K562 (cell line): ENCODE measurements at regions not wholly inside any gene's neighbourhood (a gene's known extent, or its start where the extent isn't known, plus 50 kb on each side); places are given as distances from the start of the nearest gene placed in this dataset.

Experiments
- ATAC-seq: fragments of 200-7000 bp; cut with Tn5 transposase; 3 replicates; pipeline ENCODE4 v1.9.1; 2020; ENCODE audit warnings: moderate library complexity
- BruUV-seq: library from RNA; stranded (reverse); fragments of 400-500 nt; replicated peaks from 2 replicates; lab custom pipeline; 2021; lab: Mats Ljungman, UMichigan
- CTCF ChIA-PET: fragments of 300-600 bp; formaldehyde crosslinking; extraction: SDS; loops from one replicate; lab custom pipeline; 2021; ENCODE audit warnings: low intra/inter-chr PET ratio; lab: Yijun Ruan, JAX
- POLR2A ChIA-PET: fragments of 300-600, 350-650 bp; sonication (Branson Sonifier 250); formaldehyde crosslinking; extraction: SDS; loops from one replicate; lab custom pipeline; 2021; ENCODE audit warnings: antibody characterized with exemption, inconsistent platforms; lab: Yijun Ruan, JAX
- DNase-seq, 4 experiments: peaks; one replicate each; pipeline versions ENCODE4 v3.0.0 to v3.0.0-alpha.2; 2011 to 2018; ENCODE audit warnings: low spot score in 3 of 4, mixed read lengths in 3 of 4; ENCODE audit errors: extremely low read depth in 1 of 4
- FAIRE-seq: peaks from 2 replicates; lab custom pipeline; 2011; peaks lifted over from hg19 to GRCh38; lab: Jason Lieb, UNC
- H2AFZ ChIP-seq: 2 replicates; pipeline ENCODE4 v1.6.0; 2011; ENCODE audit warnings: low read depth, low read length, control low read depth, inconsistent platforms
- H3K27ac ChIP-seq: fragments of 200-600 bp; 3 replicates; pipeline ENCODE4 v1.8.0; 2011; ENCODE audit warnings: low read depth, mild to moderate bottlenecking, control low read depth, inconsistent platforms, low read length, moderate library complexity, mixed read lengths; ENCODE audit errors: extremely low read depth
- H3K27me3 ChIP-seq, 2 experiments: fragments of 300-600 bp in 1 of 2; 2 replicates in 1 of 2; 3 replicates in 1 of 2; pipeline versions ENCODE4 v1.6.0 to v1.8.0; 2011; ENCODE audit warnings: inconsistent platforms in 2 of 2, low read length in 2 of 2, mild to moderate bottlenecking in 1 of 2, mixed read lengths in 1 of 2, moderate library complexity in 1 of 2; ENCODE audit not compliant: control insufficient read depth in 2 of 2, insufficient read depth in 2 of 2
- H3K36me3 ChIP-seq: fragments of 300-600 bp; 3 replicates; pipeline ENCODE4 v1.8.0; 2011; ENCODE audit warnings: mild to moderate bottlenecking, low read length, inconsistent platforms; ENCODE audit not compliant: control insufficient read depth, insufficient read depth
- H3K4me1 ChIP-seq, 2 experiments: fragments of 200-600 bp in 1 of 2; replicated peaks in 1 of 2; 2 replicates in 1 of 2; 3 replicates in 1 of 2; pipeline versions ENCODE4 v1.5.1 to v1.8.0; 2011; ENCODE audit warnings: inconsistent platforms in 2 of 2, low read length in 2 of 2, mild to moderate bottlenecking in 1 of 2, mixed read lengths in 1 of 2, moderate library complexity in 1 of 2; ENCODE audit not compliant: control insufficient read depth in 2 of 2, insufficient read depth in 2 of 2
- H3K4me2 ChIP-seq: 2 replicates; pipeline ENCODE4 v1.6.1; 2011; ENCODE audit warnings: low read length, control low read depth, inconsistent platforms, mixed read lengths; ENCODE audit not compliant: insufficient read depth
- H3K4me3 ChIP-seq: fragments of 200-600 bp; sonication (generic), shearing (Covaris generic); 2 replicates; pipeline ENCODE4 v1.5.1; 2016; ENCODE audit warnings: control low read depth, inconsistent platforms
- H3K79me2 ChIP-seq: fragments of 200-600 bp; 3 replicates; pipeline ENCODE4 v1.8.0; 2011; ENCODE audit warnings: low read length, inconsistent platforms; ENCODE audit not compliant: control insufficient read depth, insufficient read depth
- H3K9ac ChIP-seq, 2 experiments: 2 replicates each; pipeline versions ENCODE4 v1.6.0 to v1.6.1; 2011; ENCODE audit warnings: low read depth in 2 of 2, low read length in 2 of 2, control low read depth in 1 of 2, inconsistent platforms in 1 of 2, mild to moderate bottlenecking in 1 of 2, mixed read lengths in 1 of 2; ENCODE audit not compliant: insufficient read depth in 1 of 2
- H3K9me1 ChIP-seq: one replicate; pipeline ENCODE4 v1.6.0; 2011; ENCODE audit warnings: inconsistent platforms, mild to moderate bottlenecking, low read length, moderate library complexity; ENCODE audit not compliant: control insufficient read depth, insufficient read depth
- H3K9me3 ChIP-seq: replicated peaks from 2 replicates; pipeline ENCODE4 v1.5.1; 2011; ENCODE audit warnings: low read depth, low read length, inconsistent platforms; ENCODE audit not compliant: control insufficient read depth, insufficient read depth
- H4K20me1 ChIP-seq: replicated peaks from 2 replicates; pipeline ENCODE4 v1.6.1; 2011; ENCODE audit warnings: low read length, inconsistent platforms, mixed read lengths; ENCODE audit not compliant: control insufficient read depth, insufficient read depth
- CHD1 ChIP-seq: fragments of 200-600 bp; sonication (generic); IDR thresholded peaks from one replicate; pipeline ENCODE4 v1.6.1; 2012; ENCODE audit warnings: mild to moderate bottlenecking, moderate library complexity, low read length, inconsistent platforms
- KLF10 ChIP-seq: fragments of 250-450 bp; sonication (Bioruptor Pico); IDR thresholded peaks from 2 replicates; pipeline ENCODE4 v1.6.1; 2021; ENCODE audit warnings: matching md5 sums
- RBFOX2 ChIP-seq: fragments of 200-400 bp; formaldehyde crosslinking; IDR thresholded peaks from 2 replicates; pipeline ENCODE4 v1.6.1; 2017; ENCODE audit warnings: low read depth, mild to moderate bottlenecking, low read length, moderate library complexity
- SETDB1 ChIP-seq: IDR thresholded peaks from one replicate; pipeline ENCODE4 v1.6.1; 2012; ENCODE audit warnings: low read length, control low read depth, inconsistent platforms
- TCFL5 ChIP-seq: fragments of 250-450 bp; sonication (Bioruptor Pico); conservative IDR thresholded peaks from 2 replicates; pipeline ENCODE4 v1.6.1; 2021; ENCODE audit warnings: mild to moderate bottlenecking, moderate library complexity, matching md5 sums
- WGBS: fragments of 100-300 bp; shearing (Covaris generic); methylation state at CpG from one replicate; pipeline ENCODE4 v1.1.6; 2016; ENCODE audit warnings: low coverage, mixed read lengths; ENCODE audit not compliant: insufficient coverage; ENCODE audit errors: missing lambda C conversion rate; 5-methylcytosine and 5-hydroxymethylcytosine counted together
- in situ Hi-C: fragments of 300-500 bp; cut with MboI; formaldehyde crosslinking; loops from 4 replicates; pipeline ENCODE4 v1.15.0; 2018; ENCODE audit warnings: inconsistent platforms, mixed read lengths
- intact Hi-C: fragments of 100-400 bp; cut with micrococcal nuclease; formaldehyde crosslinking; loops from 2 replicates; pipeline ENCODE4 v1.14.2; 2022
- TF ChIP-seq, protein P1 (sequence below): fragments of 250-450 bp; sonication (Bioruptor Pico); IDR thresholded peaks from 2 replicates; pipeline ENCODE4 v1.8.0; 2022; ENCODE audit warnings: inconsistent platforms

DNA sequence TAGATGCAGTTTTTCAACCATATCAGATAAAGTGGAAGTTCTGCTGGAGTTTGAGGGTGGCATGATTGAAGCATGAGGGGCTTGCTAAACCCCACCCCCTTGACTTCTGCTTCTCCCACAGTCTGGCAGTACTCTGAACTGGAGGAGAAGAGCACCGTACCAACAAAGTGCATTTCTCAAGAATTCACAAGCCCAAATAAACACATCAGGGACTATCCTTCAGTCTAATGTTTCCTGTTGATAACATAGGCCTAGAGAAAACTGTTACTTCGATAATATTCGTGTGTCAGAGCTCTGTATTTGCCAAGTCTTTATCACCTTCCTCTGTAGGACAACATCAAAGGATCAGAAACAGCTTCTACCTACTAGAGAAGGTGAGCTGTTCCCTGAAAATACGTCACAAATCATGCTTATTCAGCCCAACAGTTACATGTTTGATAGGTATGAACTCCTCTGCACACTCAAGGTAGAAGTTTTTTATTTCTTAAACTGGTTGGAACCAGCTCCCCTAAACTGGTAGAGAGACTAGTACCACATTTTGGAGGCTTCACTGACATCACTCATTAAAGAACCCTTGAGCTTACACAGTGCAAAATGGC is 117.8 kb upstream of the PRNP start:
- H4K20me1 ChIP-seq: no peaks in the 10 kb centered on the region
- H3K9me3 ChIP-seq: no peaks in the 10 kb centered on the region
- 0% methylated on average over 3 of the region's 4 CpGs for WGBS
- DNase-seq: no peak
- no peaks in the 10 kb centered on the region for H3K9me1 ChIP-seq
- no peaks in the 10 kb centered on the region for H3K79me2 ChIP-seq
- H2AFZ ChIP-seq: no peak overlapping the region
- H3K4me1 ChIP-seq: no peaks in the 10 kb centered on the region
- no peak for ATAC-seq
- TF ChIP-seq, protein P1, sequence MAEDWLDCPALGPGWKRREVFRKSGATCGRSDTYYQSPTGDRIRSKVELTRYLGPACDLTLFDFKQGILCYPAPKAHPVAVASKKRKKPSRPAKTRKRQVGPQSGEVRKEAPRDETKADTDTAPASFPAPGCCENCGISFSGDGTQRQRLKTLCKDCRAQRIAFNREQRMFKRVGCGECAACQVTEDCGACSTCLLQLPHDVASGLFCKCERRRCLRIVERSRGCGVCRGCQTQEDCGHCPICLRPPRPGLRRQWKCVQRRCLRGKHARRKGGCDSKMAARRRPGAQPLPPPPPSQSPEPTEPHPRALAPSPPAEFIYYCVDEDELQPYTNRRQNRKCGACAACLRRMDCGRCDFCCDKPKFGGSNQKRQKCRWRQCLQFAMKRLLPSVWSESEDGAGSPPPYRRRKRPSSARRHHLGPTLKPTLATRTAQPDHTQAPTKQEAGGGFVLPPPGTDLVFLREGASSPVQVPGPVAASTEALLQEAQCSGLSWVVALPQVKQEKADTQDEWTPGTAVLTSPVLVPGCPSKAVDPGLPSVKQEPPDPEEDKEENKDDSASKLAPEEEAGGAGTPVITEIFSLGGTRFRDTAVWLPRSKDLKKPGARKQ (CRISPR knock-in tag): no peak
- no peak for TF ChIP-seq RBFOX2
- TF ChIP-seq TCFL5 (CRISPR knock-in tag): no peak
- TF ChIP-seq KLF10: no peak
- no peak for TF ChIP-seq SETDB1
- TF ChIP-seq CHD1: no peak
- in situ Hi-C loops: no loop called here
- ChIA-PET CTCF (no interaction called here), POLR2A (interaction anchor here (0.7 kb wide), 1 partner anchor 120 kb away, joined by 3 read pairs; no protein-coding TSS in a partner anchor)
- H3K4me2 ChIP-seq: no peak overlapping the region
- no peak overlapping the region for H3K27ac ChIP-seq
- no TSS peak for BruUV-seq
- no peaks in the 10 kb centered on the region for H3K36me3 ChIP-seq
- no peak for FAIRE-seq
- H3K4me3 ChIP-seq: no peak overlapping the region
- intact Hi-C loops: no loop called here
- H3K9ac ChIP-seq: no peak overlapping the region
- no peaks in the 10 kb centered on the region for H3K27me3 ChIP-seq
